GM18498 (cell line): ENCODE measurements at regions not wholly inside any gene's neighbourhood (a gene's known extent, or its start where the extent isn't known, plus 50 kb on each side); places are given as distances from the start of the nearest gene placed in this dataset.

Experiments
- ATAC-seq: cut with Tn5 transposase; IDR thresholded peaks from one replicate; pipeline ENCODE4 v1.9.1; 2021; ENCODE audit warnings: mild to moderate bottlenecking, moderate library complexity; ENCODE audit not compliant: unreplicated experiment

- no peak for ATAC-seq
Observed at GRCh38 chr17:12287953-12288352, 267.3 kb downstream of the MAP2K4 start.

DNA sequence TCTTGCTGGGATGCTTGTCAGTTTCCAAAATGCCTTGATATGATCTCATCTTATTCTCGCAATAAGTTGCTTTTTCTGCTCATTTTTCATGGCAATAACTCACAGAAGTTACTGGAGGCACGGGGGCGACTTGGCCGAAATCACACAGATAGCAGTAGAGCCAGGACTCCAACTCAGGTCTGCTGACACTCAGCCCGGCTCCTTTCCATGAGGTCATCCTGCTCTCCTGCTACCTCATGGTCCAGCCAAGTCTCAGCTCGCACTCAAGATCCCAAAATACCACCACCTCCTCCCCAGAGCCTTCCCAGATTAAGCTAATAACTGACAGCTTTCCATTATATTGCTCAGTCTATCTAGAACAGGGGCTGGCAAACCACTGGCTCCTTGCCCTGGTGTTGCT, 269.5 kb downstream of the MAP2K4 start:
- ATAC-seq = no peak

- ATAC-seq = no peak
Observed at GRCh38 chr17:12296209-12296625, 275.5 kb downstream of the MAP2K4 start.

DNA sequence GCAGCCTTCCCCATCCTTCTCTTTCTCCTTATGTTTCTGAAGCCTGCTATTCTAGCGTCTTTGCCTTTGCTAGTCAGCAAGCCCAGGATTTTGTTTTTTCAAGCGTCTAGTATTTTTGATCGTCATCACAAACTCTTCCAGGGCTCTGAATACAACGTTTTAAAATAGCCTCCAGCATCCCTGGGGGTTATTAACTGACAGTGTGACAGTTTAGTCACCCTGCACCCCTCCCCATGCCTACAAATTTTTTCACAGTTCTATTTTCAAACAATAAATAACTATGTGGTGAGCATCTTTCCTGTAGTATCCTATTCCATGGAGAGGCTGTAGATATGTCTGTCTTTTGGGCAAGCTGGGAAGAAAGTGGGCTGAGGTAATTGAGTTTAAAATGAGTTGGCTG, 280.9 kb downstream of the MAP2K4 start:
- no peak for ATAC-seq

- ATAC-seq = no peak
Observed at GRCh38 chr17:12302711-12303110, 282.0 kb downstream of the MAP2K4 start.

DNA sequence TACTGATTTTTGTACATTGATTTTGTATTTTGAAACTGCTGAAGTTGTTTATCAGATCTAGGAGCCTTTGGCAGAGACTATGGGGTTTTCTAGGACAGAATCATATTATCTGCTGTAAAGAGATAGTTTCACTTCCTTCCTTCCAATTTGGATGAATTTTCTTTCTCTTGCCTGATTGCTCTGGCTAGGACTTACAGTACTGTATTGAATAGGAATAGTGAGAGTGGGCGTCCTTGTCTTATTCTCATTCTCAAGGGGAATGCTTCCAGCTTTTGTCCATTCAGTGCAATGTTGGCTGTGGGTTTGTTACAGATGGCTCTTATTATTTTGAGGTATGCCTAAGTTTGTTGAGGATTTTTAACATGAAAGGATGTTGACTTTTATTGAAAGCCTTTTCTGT, 290.1 kb downstream of the MAP2K4 start:
- ATAC-seq = no peak

- ATAC-seq = no peak
Observed at GRCh38 chr17:12312692-12313091, 292.0 kb downstream of the MAP2K4 start.

DNA sequence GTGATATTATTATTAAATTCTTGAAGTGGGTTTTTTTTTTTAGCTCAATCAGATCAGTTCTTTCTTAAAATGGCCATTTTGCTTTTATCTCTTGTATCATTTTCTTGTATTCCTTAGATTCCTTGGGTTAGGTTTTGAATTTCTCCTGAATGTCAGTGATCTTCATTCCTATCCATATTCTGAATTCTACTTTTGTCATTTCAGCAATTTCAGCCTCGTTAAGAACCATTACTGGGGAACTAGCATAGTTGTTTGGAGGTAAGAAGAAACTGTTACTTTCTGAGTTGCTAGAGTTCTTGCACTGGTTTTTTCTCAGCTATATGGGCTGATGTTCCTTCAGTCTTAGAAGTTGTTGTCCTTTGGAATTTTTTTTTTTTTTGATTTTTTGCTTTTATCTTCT, 293.1 kb downstream of the MAP2K4 start:
- no peak for ATAC-seq

GRCh38 chr17:12316021-12316420, 295.3 kb downstream of the MAP2K4 start:
- no peak for ATAC-seq

DNA sequence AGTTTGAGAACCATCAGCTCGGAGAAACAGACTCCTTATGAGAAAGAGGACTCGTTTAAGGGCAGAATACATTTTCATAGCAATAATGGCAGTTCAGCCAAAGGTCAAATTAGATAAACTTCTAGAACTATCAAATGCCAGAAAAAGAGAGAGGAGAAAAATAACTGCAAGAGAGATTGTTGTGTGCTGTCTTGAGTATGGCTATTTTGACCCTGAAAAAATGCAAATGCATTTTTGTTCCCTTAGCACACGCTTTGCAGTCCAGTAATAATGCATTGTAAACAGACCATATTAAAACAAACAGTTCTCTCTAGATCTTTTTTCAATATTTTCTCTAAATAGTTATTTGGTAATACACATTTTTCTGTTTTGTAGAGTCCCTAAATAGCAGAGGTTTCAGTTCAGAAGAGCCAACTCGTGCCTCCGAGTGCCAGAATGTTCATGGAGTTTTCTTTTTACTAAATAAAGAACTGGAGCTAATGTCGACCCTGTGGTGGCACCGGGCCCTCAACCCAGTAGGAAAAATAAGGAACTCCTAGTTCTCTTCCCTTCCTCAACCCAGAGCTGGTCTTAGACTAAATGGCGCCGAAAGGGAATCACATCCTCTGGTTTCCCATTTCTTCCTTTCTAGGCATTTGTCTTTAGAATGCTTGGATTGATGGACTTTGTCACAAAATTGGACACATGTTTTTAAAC, 298.0 kb downstream of the MAP2K4 start:
- no peak for ATAC-seq

- ATAC-seq = no peak
Observed at GRCh38 chr17:12320286-12320685, 299.6 kb downstream of the MAP2K4 start.

DNA sequence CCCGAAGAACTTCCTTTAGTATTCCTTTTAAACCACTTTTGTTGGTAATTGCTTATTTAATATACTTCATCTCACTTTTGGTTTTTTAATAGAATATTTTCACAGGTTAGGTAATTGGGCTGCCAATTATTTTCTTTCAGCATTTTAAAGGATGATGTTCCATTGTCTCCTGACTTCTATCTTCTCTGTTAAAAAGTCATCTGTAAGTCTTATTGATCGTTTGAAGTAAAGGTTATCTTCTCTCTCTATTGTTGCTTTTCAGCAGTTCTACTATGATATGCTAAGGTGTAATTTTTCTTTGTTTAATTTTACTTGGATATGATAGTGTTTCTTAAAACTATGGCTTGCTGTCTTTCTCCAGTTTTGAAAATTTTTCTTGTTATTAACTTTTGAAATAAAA, 307.5 kb downstream of the MAP2K4 start:
- no peak for ATAC-seq

DNA sequence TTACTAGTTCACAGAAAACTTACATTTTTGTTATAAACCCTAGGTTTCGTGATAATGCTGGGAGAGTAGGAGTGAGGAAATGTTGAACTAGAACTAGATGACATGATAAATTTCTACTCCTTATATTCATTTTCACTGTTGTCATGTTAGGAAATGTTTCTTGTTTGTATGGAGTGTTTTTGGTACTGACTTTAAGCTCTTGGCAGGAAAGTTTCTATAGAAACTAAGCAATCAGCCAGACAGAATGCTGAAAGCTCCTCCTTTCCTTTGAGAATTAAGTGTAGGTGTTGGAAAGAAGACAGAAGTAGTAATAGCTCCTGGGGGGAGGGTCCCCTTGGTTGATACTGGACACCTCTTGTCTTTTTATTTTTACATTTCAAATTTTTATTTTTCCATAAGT, 309.8 kb downstream of the MAP2K4 start:
- ATAC-seq = no peak

GRCh38 chr17:12341328-12341727, 320.7 kb downstream of the MAP2K4 start:
- ATAC-seq = no peak

DNA sequence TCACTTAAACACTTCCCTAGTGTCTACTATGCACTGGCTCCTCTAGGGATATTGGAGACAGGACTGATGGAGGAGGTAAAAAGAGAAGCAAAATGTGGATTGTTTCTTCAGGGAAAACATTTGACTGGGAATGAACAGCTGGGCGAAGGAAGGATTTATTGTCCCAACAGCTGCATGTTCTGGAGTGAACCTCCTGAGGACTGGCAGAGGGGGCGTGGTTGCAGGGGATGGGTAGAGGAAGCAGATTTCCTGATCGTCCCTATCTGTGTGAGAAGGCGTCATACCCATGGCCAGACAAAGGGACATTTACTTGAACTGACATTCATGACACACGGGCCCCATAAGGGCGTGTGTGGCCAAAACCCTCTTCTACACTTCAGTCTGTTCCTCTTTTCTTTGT, 321.5 kb downstream of the MAP2K4 start:
- no peak for ATAC-seq

DNA sequence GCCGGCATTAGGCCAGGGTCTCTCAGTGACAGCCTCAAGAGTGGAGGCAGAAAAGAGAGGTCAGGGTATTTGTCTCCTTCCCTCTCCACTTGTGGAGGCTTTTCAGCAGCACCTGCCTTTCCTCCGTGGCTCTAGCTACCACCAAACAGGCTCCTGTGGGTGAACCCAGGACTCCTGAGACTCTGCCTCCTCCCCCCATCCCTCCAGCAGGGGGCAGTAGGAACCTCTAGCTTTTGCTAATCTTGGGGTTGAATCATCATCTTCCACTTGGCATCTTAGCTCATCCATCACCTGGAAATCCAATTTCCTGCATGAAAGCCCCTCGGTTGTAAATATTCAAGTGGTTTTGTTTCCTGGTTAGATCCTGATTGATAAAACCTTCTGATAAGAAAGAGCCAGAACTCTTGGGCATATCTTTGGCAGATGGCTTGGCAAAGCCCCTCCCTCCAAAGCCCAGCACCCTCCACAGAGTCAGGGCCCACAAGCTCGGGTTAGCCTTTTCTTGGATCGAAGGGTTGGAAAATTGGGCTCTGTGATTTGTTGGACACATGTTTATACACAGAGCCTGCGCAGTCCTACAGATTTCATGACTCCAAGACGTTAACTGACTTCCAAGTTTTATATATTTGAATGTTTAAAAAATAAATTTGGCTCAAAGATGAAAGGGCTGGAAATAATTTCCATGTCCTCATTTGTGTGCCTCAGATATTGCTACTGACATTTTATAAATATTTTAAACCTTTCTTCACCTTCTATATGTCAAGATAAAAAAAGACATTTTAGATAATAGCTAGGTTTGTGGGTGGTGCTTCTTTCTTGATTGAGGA, 322.1 kb downstream of the MAP2K4 start:
- no peak for ATAC-seq

GRCh38 chr17:12348476-12348875, 317.2 kb upstream of the MYOCD start:
- ATAC-seq = no peak

- no peak for ATAC-seq
Observed at GRCh38 chr17:12349297-12349696, 316.4 kb upstream of the MYOCD start.

GRCh38 chr17:12352127-12352526, 313.6 kb upstream of the MYOCD start:
- no peak for ATAC-seq

DNA sequence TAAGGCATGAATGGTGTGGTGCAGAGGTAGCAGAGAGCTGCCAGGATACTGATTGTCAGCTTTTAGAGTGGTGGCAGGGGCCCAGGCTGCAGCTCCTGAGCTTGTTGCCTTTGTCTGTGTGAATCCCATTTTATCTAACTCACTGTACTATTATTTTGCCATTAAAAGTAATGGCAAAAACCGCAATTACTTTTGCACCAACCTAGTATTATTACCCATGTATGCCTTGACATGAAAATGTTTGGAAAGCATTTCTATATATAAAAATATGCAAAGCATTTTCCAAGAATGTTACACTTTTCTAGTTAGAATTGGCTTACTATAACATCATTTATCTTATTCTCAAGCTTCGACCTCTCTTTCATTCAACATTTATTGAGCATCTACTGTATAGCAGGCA, 308.1 kb upstream of the MYOCD start:
- ATAC-seq = no peak

- ATAC-seq = no peak
Observed at GRCh38 chr17:12358477-12358876, 307.2 kb upstream of the MYOCD start.

GRCh38 chr17:12362853-12363455, 302.7 kb upstream of the MYOCD start:
- no peak for ATAC-seq
